Stomach (tissue), 4 donors: ENCODE measurements at regions not wholly inside any gene's neighbourhood (a gene's known extent, or its start where the extent isn't known, plus 50 kb on each side); places are given as distances from the start of the nearest gene placed in this dataset.

Experiments used
- POLR2A ChIP-seq, 4 donors: fragments of 450-650 bp; IDR thresholded peaks; one replicate each; pipeline ENCODE4 v1.6.1; 2016; ENCODE audit warnings: antibody characterized with exemption in 4 of 4, control low read depth in 2 of 4, mild to moderate bottlenecking in 1 of 4, moderate library complexity in 1 of 4
- POLR2AphosphoS5 ChIP-seq, 3 donors: sonication (generic); formaldehyde crosslinking; IDR thresholded peaks; one replicate each; pipeline ENCODE4 v1.6.1; 2016; ENCODE audit warnings: antibody characterized with exemption in 3 of 3
- TF ChIP-seq, protein P1 (sequence below), 7 experiments: fragments of 450-650 bp in 4 of 7; fragments of 200-600 bp in 3 of 7; sonication (generic) in 3 of 7; IDR thresholded peaks; one replicate each; pipeline ENCODE4 v1.5.1; 2016 to 2019; ENCODE audit warnings: antibody characterized with exemption in 7 of 7, control low read depth in 2 of 7, mild to moderate bottlenecking in 1 of 7

DNA sequence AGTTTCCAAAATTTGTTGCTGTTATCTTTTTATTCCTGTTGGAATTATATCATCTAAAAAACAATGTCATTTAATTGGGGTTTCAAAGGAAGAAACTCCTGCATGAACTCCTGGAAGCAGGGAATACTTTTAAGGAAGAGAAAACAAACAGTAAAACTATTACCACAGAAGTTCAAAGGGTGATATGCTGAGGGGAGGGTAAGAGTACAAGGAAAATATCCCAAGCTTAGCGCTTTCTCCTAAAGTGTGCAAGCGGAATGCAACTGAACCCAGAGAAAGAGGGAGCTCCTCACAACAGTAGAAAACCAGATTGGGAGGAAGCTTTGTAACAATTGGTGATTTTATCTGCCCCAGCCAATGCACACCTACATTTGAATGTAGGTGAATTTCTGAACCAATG lies 175.1 kb downstream of the NUFIP1 start:
- TF ChIP-seq, protein P1, sequence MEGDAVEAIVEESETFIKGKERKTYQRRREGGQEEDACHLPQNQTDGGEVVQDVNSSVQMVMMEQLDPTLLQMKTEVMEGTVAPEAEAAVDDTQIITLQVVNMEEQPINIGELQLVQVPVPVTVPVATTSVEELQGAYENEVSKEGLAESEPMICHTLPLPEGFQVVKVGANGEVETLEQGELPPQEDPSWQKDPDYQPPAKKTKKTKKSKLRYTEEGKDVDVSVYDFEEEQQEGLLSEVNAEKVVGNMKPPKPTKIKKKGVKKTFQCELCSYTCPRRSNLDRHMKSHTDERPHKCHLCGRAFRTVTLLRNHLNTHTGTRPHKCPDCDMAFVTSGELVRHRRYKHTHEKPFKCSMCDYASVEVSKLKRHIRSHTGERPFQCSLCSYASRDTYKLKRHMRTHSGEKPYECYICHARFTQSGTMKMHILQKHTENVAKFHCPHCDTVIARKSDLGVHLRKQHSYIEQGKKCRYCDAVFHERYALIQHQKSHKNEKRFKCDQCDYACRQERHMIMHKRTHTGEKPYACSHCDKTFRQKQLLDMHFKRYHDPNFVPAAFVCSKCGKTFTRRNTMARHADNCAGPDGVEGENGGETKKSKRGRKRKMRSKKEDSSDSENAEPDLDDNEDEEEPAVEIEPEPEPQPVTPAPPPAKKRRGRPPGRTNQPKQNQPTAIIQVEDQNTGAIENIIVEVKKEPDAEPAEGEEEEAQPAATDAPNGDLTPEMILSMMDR (IDR thresholded peaks at IDR 0.05): no peak
- no peak for TF ChIP-seq POLR2A (IDR thresholded peaks at IDR 0.05)
- TF ChIP-seq POLR2AphosphoS5 (IDR thresholded peaks at IDR 0.05): no peak
